Endothelial cell (in vitro differentiated cells): ENCODE measurements at regions not wholly inside any gene's neighbourhood (a gene's known extent, or its start where the extent isn't known, plus 50 kb on each side); places are given as distances from the start of the nearest gene placed in this dataset.
A peak's percentile ranks its signal among the peaks of the same experiment; 100 is the strongest.

Experiments used
- DNase-seq: peaks from one replicate; pipeline ENCODE4 v3.0.0; 2021; ENCODE audit warnings: low spot score
- H3K27ac Mint-ChIP-seq: one replicate; pipeline ENCODE4 v1.8.0; 2021; ENCODE audit warnings: mixed read lengths, inconsistent platforms; ENCODE audit not compliant: unreplicated experiment
- H3K27me3 Mint-ChIP-seq: one replicate; pipeline ENCODE4 v1.8.0; 2021; ENCODE audit warnings: mild to moderate bottlenecking, moderate library complexity, mixed read lengths, inconsistent platforms; ENCODE audit not compliant: unreplicated experiment
- H3K36me3 Mint-ChIP-seq: one replicate; pipeline ENCODE4 v1.8.0; 2021; ENCODE audit warnings: mild to moderate bottlenecking, low read depth, mixed read lengths, inconsistent platforms; ENCODE audit not compliant: unreplicated experiment
- H3K4me1 Mint-ChIP-seq: one replicate; pipeline ENCODE4 v1.8.0; 2021; ENCODE audit warnings: mild to moderate bottlenecking, mixed read lengths, inconsistent platforms; ENCODE audit not compliant: unreplicated experiment
- H3K4me3 Mint-ChIP-seq: one replicate; pipeline ENCODE4 v1.8.0; 2021; ENCODE audit warnings: mild to moderate bottlenecking, mixed read lengths, inconsistent platforms; ENCODE audit not compliant: unreplicated experiment
- H3K9me3 Mint-ChIP-seq: one replicate; pipeline ENCODE4 v1.8.0; 2021; ENCODE audit warnings: mixed read lengths, inconsistent platforms; ENCODE audit not compliant: unreplicated experiment
- CTCF ChIP-seq: fragments of 200-600 bp; sonication (generic); IDR thresholded peaks from one replicate; pipeline ENCODE4 v1.5.0; 2021; ENCODE audit warnings: antibody characterized with exemption; ENCODE audit not compliant: unreplicated experiment

GRCh38 chrX:38861489-38861888 is 60.2 kb downstream of the MID1IP1 start:
- no peak for DNase-seq
- TF ChIP-seq CTCF: no peak
- no peak overlapping the region for H3K27ac Mint-ChIP-seq
- peaks cover 4% of the 10 kb centered on the region for H3K4me1 Mint-ChIP-seq
- no peaks in the 10 kb centered on the region for H3K9me3 Mint-ChIP-seq
- no peaks in the 10 kb centered on the region for H3K27me3 Mint-ChIP-seq
- no peaks in the 10 kb centered on the region for H3K36me3 Mint-ChIP-seq
- H3K4me3 Mint-ChIP-seq: no peak overlapping the region

GRCh38 chrX:38862100-38862499 is 60.8 kb downstream of the MID1IP1 start:
- no peaks in the 10 kb centered on the region for H3K9me3 Mint-ChIP-seq
- H3K4me3 Mint-ChIP-seq: no peak overlapping the region
- no peaks in the 10 kb centered on the region for H3K36me3 Mint-ChIP-seq
- no peaks in the 10 kb centered on the region for H3K27me3 Mint-ChIP-seq
- no peak overlapping the region for H3K27ac Mint-ChIP-seq
- no peak for DNase-seq
- peaks cover 4% of the 10 kb centered on the region for H3K4me1 Mint-ChIP-seq
- no peak for TF ChIP-seq CTCF

GRCh38 chrX:38864165-38864564 is 62.9 kb downstream of the MID1IP1 start:
- Mint-ChIP-seq H3K9me3 (no peaks in the 10 kb centered on the region), H3K4me3 (no peak overlapping the region), H3K27me3 (no peaks in the 10 kb centered on the region), H3K36me3 (no peaks in the 10 kb centered on the region), H3K27ac (no peak overlapping the region), H3K4me1 (peaks cover 4% of the 10 kb centered on the region)
- DNase-seq: no peak
- TF ChIP-seq CTCF: no peak

- H3K27ac Mint-ChIP-seq: peak overlapping the region; percentile 48
- H3K9me3 Mint-ChIP-seq: no peaks in the 10 kb centered on the region
Observed at GRCh38 chrX:38868321-38868720, 67.1 kb downstream of the MID1IP1 start.

GRCh38 chrX:38868941-38869401 is 67.7 kb downstream of the MID1IP1 start:
- no peak for DNase-seq

More at GRCh38 chrX:38868321-38868720, 67.1 kb downstream of the MID1IP1 start:
- Mint-ChIP-seq H3K36me3 (no peaks in the 10 kb centered on the region), H3K4me1 (peaks cover 18% of the 10 kb centered on the region), H3K4me3 (no peak overlapping the region), H3K27me3 (no peaks in the 10 kb centered on the region)
- DNase-seq: no peak
- TF ChIP-seq CTCF: no peak

More at GRCh38 chrX:38868941-38869401, 67.7 kb downstream of the MID1IP1 start:
- no peaks in the 10 kb centered on the region for H3K36me3 Mint-ChIP-seq
- H3K4me1 Mint-ChIP-seq: peaks cover 18% of the 10 kb centered on the region
- H3K27me3 Mint-ChIP-seq: no peaks in the 10 kb centered on the region
- no peak overlapping the region for H3K4me3 Mint-ChIP-seq
- peak overlapping the region; percentile 48 for H3K27ac Mint-ChIP-seq
- no peak for TF ChIP-seq CTCF
- no peaks in the 10 kb centered on the region for H3K9me3 Mint-ChIP-seq
